Pancreas (tissue), 10 donors: ENCODE measurements at regions not wholly inside any gene's neighbourhood (a gene's known extent, or its start where the extent isn't known, plus 50 kb on each side); places are given as distances from the start of the nearest gene placed in this dataset.

ENCODE experiments used
- ATAC-seq, 4 donors: fragments of 200-7000 bp; cut with Tn5 transposase; one replicate each; pipeline versions ENCODE4 v1.8.0 to v1.9.1; 2020; ENCODE audit warnings: mild to moderate bottlenecking in 4 of 4, moderate library complexity in 4 of 4
- DNase-seq, 6 donors: peaks; one replicate each; pipeline ENCODE4 v3.0.0-alpha.2; 2020
- FAIRE-seq: peaks from 2 replicates; lab custom pipeline; 2012; peaks lifted over from hg19 to GRCh38; lab: Jason Lieb, UNC
- H3K27ac ChIP-seq, 4 donors: fragments of 200-600 bp; sonication (generic); 1 replicate in 3 of 4; 2 replicates in 1 of 4; pipeline versions ENCODE4 v1.5.0 to v1.8.0; 2020
- H3K27me3 ChIP-seq, 4 donors: fragments of 200-600 bp; one replicate each; pipeline ENCODE4 v1.8.0; 2021
- H3K36me3 ChIP-seq, 3 donors: fragments of 200-600 bp; sonication (generic) in 1 of 3; one replicate each; pipeline versions ENCODE4 v1.5.0 to v1.8.0; 2020 to 2021
- H3K4me1 ChIP-seq, 3 donors: fragments of 200-600 bp; one replicate each; pipeline ENCODE4 v1.8.0; 2021
- H3K4me3 ChIP-seq, 4 donors: fragments of 200-600 bp; sonication (generic) in 2 of 4; one replicate each; pipeline versions ENCODE4 v1.5.0 to v1.8.0; 2020 to 2021
- H3K9me3 ChIP-seq, 4 donors: fragments of 200-600 bp; one replicate each; pipeline ENCODE4 v1.8.0; 2021
- CTCF ChIP-seq, 4 donors: fragments of 200-600 bp; sonication (generic) in 3 of 4; IDR thresholded peaks; one replicate each; pipeline versions ENCODE4 v1.5.0 to v1.8.0; 2021; ENCODE audit warnings: antibody characterized with exemption in 4 of 4
- WGBS, 2 donors: extraction: QIAGEN DNeasy Blood & Tissue Kit; methylation state at CpG; one replicate each; pipeline ENCODE4 v1.1.7; 2013; 5-methylcytosine and 5-hydroxymethylcytosine counted together
- intact Hi-C, 3 donors: fragments of 100-400 bp; cut with DNase I; formaldehyde crosslinking; loops; one replicate each; pipeline versions ENCODE4 v1.11.1 to v1.14.2; 2022
- donor health status: healthy with polysubstance abuse.
- donor health status: DM: no; HTN: no; CAD: no; lungs with moderate emphysema.
- donor health status: DM: no; HTN: no; CAD: no.
- donor health status: control.
- donor health status: control.
- donor health status: Bipolar disorder and iron deficiency.
- donor health status: DM: yes; HTN: yes; CAD: no.
- donor health status: DM: no; HTN: no; CAD: no.
- donor health status: DM: no; HTN: no; CAD: no.
- donor health status: DM: yes; HTN: yes; CAD: no.

- FAIRE-seq = no peak
- TF ChIP-seq CTCF (IDR thresholded peaks at IDR 0.05) = no peak
- H3K4me1 ChIP-seq = peaks cover under 1 to 17% (median 8%) of the 10 kb centered on the region in 3 donors
- no peak for DNase-seq
- no peaks in the 10 kb centered on the region for H3K27me3 ChIP-seq
- 85 to 86% methylated on average over 3 of the region's 3 CpGs for WGBS, 2 donors
- H3K9me3 ChIP-seq = no peaks in the 10 kb centered on the region
- H3K36me3 ChIP-seq = no peaks in the 10 kb centered on the region
- no peak for ATAC-seq
- no peak overlapping the region for H3K27ac ChIP-seq
- intact Hi-C loops = no loop called here
- H3K4me3 ChIP-seq = no peak overlapping the region
Measured at GRCh38 chr6:47130086-47130485, 88.0 kb upstream of the ADGRF1 start.

GRCh38 chr6:47129129-47129528 is 87.0 kb upstream of the ADGRF1 start:
- H3K4me1 ChIP-seq = peaks cover 0 to 7% (median 0%) of the 10 kb centered on the region in 3 donors
- intact Hi-C loops = no loop called here
- no peak for FAIRE-seq

GRCh38 chr6:47126647-47127391 is 84.7 kb upstream of the ADGRF1 start:
- Histone ChIP-seq H3K27ac (peak overlapping the region in 1 of 4 donors; percentile 37), H3K27me3 (no peaks in the 10 kb centered on the region), H3K4me3 (no peak overlapping the region), H3K9me3 (no peaks in the 10 kb centered on the region), H3K4me1 (peaks cover 0 to 6% (median 0%) of the 10 kb centered on the region in 3 donors), H3K36me3 (no peaks in the 10 kb centered on the region)
- no peak for FAIRE-seq
- peak in 3 of 6 donors; percentile 23 to 42 (median 25) for DNase-seq
- TF ChIP-seq CTCF (IDR thresholded peaks at IDR 0.05) = no peak
- intact Hi-C loops = no loop called here
- ATAC-seq = peak in 3 of 4 donors; percentile 34 to 62 (median 55)
- WGBS, 2 donors = 54 to 58% methylated on average over 5 of the region's 5 CpGs

More at GRCh38 chr6:47129129-47129528, 87.0 kb upstream of the ADGRF1 start:
- Histone ChIP-seq H3K4me3 (no peak overlapping the region), H3K27ac (no peak overlapping the region), H3K9me3 (no peaks in the 10 kb centered on the region), H3K36me3 (no peaks in the 10 kb centered on the region), H3K27me3 (no peaks in the 10 kb centered on the region)
- ATAC-seq (no peak), DNase-seq (no peak)
- WGBS, 2 donors = 84 to 90% methylated on average over 1 of the region's 1 CpG
- TF ChIP-seq CTCF (IDR thresholded peaks at IDR 0.05) = no peak

GRCh38 chr6:47118611-47119010 is 76.5 kb upstream of the ADGRF1 start:
- DNase-seq (no peak), FAIRE-seq (no peak), ATAC-seq (no peak)
- no peaks in the 10 kb centered on the region for H3K9me3 ChIP-seq
- no peak overlapping the region for H3K4me3 ChIP-seq
- intact Hi-C loops = no loop called here
- no peak for TF ChIP-seq CTCF (IDR thresholded peaks at IDR 0.05)
- no peaks in the 10 kb centered on the region for H3K27me3 ChIP-seq
- no peaks in the 10 kb centered on the region for H3K4me1 ChIP-seq
- no peaks in the 10 kb centered on the region for H3K36me3 ChIP-seq
- no peak overlapping the region for H3K27ac ChIP-seq

- FAIRE-seq (no peak), ATAC-seq (no peak), DNase-seq (no peak)
- H3K36me3 ChIP-seq = no peaks in the 10 kb centered on the region
- no peaks in the 10 kb centered on the region for H3K4me1 ChIP-seq
- WGBS, 2 donors = 86 to 88% methylated on average over 5 of the region's 5 CpGs
- H3K27ac ChIP-seq = no peak overlapping the region
- H3K27me3 ChIP-seq = no peaks in the 10 kb centered on the region
- intact Hi-C loops = no loop called here
- H3K9me3 ChIP-seq = no peaks in the 10 kb centered on the region
- no peak overlapping the region for H3K4me3 ChIP-seq
- no peak for TF ChIP-seq CTCF (IDR thresholded peaks at IDR 0.05)
Measured at GRCh38 chr6:47117314-47117713, 75.2 kb upstream of the ADGRF1 start.
